ENCODE measurements at regions not wholly inside any gene's neighbourhood (a gene's known extent, or its start where the extent isn't known, plus 50 kb on each side); places are given as distances from the start of the nearest gene placed in this dataset.
"Not testable (repeated sequence)": the region's sequence is repeated elsewhere in the genome, so short reads cannot be mapped to it uniquely, and the experiment has no call there.

DNA sequence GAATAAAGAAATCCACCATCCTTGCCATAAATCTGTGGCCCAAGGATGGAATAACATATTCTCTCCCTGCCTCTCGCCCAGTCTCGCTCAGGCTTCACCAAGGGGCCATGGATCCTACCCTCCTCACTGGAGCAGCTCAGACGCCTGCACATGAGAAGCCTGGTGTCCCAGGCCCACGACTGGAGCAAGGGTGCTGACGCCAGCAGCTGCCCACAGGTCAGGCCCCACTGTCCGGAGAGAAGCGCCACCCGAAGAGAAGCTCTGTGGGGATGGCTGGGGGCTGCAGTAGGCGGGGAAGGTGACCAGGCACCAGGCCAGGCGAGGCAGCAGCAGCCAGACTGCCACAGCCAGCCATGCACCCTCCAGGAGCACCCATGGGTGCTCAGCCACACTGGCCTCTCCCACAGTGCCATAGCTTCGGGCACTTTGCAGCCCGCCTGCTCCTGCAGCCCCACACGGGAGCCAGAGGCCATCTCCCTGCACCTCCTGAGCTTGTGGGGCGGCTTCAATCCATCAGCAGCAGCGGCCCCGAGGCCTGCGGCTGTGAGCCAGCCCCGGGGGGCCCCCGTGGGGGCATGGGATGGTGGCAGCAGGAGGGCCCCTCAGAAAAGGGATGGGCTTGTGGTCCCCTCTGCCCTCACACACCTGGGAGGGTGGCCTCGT, 286.2 kb upstream of the SGK1 start:
- no peak for DNase-seq (ENCODE audit: low read depth)

DNA sequence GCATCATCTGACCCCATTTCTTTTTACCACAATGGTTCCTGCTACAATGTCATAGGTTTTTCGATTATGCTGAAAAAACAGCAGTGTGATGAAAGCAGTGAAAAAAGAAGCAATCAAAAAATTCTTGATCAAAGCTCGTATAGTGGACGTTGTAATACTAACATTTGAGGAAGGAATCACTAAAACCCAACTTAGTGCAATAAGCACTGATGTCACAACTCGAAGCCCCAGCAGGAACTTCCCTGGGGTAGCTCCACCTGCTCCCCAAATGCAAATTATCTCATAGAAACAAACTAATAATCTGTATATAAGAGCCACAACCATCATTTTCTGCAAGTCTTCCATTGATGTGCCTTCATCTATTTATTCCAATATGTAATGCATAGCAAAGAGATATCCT, 285.6 kb upstream of the SGK1 start:
- DNase-seq (ENCODE audit: low read depth), result no peak

- no peak for DNase-seq (ENCODE audit: low read depth)
These were observed 284.2 kb upstream of the SGK1 start for GRCh38 chr6:134602123-134602522.

- no peak for DNase-seq (ENCODE audit: low read depth)
These were observed 282.8 kb upstream of the SGK1 start for GRCh38 chr6:134600671-134601070.

GRCh38 chr6:134599079-134599478, 281.2 kb upstream of the SGK1 start:
- no peak for DNase-seq (ENCODE audit: low read depth)

- DNase-seq (ENCODE audit: low read depth), result no peak
These were observed 278.3 kb upstream of the SGK1 start for GRCh38 chr6:134596191-134596590.

DNA sequence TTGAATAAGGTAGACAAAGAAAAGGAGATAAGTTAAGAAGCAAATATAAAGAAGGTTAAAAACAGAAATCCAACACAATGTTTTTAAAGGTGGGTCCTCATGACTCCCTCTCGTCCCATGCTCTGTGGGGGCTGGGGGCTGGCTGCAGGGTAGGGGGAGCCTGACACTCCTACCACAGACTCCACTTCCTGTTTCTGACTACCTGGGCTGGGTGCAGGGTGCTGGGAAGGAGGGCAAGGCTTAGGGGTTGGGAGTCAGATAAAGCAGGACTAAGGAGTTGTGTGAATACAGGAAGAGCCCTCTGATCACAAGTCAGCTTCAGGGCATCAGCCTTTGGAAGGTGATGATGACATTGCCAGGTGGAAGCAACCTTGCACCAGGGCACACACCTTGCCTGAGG, 277.0 kb upstream of the SGK1 start:
- no peak for DNase-seq (ENCODE audit: low read depth)

GRCh38 chr6:134593887-134594286, 276.0 kb upstream of the SGK1 start:
- no peak for DNase-seq (ENCODE audit: low read depth)

GRCh38 chr6:134593442-134593841, 275.5 kb upstream of the SGK1 start:
- DNase-seq (ENCODE audit: low read depth), result no peak

GRCh38 chr6:134593024-134593423, 275.1 kb upstream of the SGK1 start:
- DNase-seq (ENCODE audit: low read depth), result no peak

DNA sequence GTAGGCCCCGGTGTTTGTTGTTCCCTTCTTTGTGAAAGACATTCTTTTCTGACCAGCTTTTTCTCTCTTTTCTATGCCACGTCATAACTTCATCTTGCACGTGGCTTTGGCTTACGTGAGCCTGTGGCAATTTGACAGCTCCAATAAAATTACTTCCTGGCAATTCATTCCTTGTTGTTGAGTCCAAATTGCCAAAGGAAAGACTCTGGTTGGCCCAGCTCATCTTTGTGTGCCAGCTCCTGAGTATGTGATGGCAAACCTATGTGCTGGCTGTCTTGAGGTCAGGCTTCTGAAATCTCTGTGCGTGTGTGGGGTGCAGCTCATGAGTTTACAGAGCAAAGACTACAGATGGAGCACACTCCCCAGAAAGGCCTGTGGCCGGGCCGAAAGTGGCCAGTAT, 272.5 kb upstream of the SGK1 start:
- DNase-seq (ENCODE audit: low read depth), result no peak

- no peak for DNase-seq (ENCODE audit: low read depth)
These were observed 272.1 kb upstream of the SGK1 start for GRCh38 chr6:134590004-134590403.

DNA sequence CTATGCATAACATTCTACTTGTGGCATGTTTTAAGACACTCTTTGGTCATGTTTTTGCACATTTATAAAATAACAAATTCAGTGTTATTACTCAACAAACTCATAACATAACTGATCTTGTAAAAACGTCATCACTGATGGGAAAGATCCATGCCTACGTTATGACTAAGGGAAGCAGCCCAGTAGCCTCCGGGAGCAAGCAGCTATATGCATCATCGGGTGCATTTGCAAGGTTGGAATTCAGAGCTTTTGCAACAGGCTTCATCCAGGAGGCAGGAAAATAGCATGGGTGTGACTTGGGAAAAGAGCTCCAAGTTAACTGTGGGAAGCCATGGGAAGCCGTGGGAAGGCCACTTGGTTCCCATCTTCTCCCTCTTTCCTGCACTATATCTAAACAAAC, 271.6 kb upstream of the SGK1 start:
- DNase-seq (ENCODE audit: low read depth), result no peak

GRCh38 chr6:134588267-134588666, 270.4 kb upstream of the SGK1 start:
- no peak for DNase-seq (ENCODE audit: low read depth)

- DNase-seq (ENCODE audit: low read depth), result no peak
These were observed 267.6 kb upstream of the SGK1 start for GRCh38 chr6:134585517-134585873.

- DNase-seq (ENCODE audit: low read depth), result no peak
These were observed 267.1 kb upstream of the SGK1 start for GRCh38 chr6:134584847-134585516.

GRCh38 chr6:134577998-134578397, 260.1 kb upstream of the SGK1 start:
- DNase-seq (ENCODE audit: low read depth), result no peak

DNA sequence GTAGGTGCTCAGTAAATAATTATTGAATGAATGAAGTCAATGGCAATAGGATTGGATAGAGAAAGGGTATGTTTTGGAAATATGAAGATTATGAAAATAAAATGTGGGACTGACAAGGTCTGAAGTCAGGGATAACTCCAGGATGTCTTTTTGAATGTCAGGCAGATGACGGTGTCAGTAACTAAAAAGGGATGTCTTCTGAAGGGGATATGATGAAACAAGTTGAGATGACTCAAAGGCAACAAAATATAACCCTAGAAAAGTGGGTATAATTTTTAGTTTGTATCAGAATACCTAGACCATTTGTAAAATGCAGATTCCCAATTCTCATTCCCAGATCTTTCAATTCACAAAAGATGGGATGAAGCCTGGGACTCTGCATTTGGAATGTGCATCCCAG, 257.3 kb upstream of the SGK1 start:
- DNase-seq (ENCODE audit: low read depth), result no peak

GRCh38 chr6:134574491-134574890, 256.6 kb upstream of the SGK1 start:
- no peak for DNase-seq (ENCODE audit: low read depth)

DNA sequence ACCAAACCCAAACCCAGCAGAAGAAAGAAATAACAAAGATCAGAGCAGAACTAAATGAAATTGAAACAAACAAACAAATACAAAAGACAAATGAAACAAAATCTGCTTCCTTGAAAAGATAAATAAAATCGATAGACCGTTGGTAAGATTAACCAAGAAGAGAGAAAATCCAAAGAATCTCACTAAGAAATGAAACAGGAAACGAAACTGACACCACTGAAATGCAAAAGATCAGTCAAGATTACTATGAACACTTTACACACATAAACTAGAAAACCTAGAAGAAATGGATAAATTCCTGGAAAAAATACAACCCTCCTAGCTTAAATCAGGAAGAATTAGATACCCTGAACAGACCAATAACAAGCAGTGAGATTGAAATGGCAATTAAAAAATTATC, 252.1 kb upstream of the SGK1 start:
- not testable (repeated sequence) for DNase-seq (ENCODE audit: low read depth)

DNA sequence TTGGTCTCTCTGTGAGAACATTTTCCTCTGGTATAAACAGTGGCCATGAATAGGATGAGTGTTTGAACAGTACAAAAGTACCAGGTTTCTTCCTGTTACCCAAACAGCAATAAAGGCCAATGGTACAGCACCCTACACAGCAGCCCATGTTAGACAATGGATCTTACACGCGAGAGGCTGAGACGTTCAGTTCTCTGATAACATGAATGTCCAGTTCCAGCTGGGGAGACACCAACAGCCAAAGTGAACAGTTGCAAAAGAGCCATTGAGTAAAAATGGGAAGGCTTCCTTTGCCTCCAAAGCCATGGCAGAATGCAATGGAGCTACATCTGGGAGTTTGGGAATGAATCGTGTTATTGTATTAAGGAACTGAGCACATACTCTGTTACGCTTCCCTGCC, 246.8 kb upstream of the SGK1 start:
- no peak for DNase-seq (ENCODE audit: low read depth)

DNA sequence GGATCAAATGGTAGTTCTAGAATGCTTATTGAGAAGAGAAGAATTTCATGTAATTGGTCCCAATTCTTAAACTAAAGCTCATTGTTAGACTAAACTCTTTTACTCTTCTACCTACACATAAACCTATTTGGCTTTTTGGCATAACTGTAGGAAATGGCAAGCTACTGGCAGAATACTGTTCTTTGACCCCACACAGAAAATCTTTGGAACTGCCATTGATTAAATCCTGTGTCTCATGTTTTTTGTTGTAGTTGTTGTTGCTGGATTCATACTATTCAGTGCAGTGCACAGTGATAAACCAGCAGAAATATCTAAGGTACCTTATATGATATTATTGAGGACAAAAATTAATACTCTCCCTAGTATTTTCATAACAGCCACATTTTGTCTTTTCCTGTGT, 242.1 kb upstream of the SGK1 start:
- DNase-seq (ENCODE audit: low read depth), result no peak

GRCh38 chr6:134557509-134557908, 239.6 kb upstream of the SGK1 start:
- no peak for DNase-seq (ENCODE audit: low read depth)

GRCh38 chr6:134555672-134556071, 237.8 kb upstream of the SGK1 start:
- DNase-seq (ENCODE audit: low read depth), result no peak

Data from activated T-cell treated with anti-CD3 and anti-CD28 coated beads for 48 hours (primary cell).